HG03342 (cell line): ENCODE measurements at regions not wholly inside any gene's neighbourhood (a gene's known extent, or its start where the extent isn't known, plus 50 kb on each side); places are given as distances from the start of the nearest gene placed in this dataset.

ENCODE experiments used
- ATAC-seq: cut with Tn5 transposase; IDR thresholded peaks from one replicate; pipeline ENCODE4 v1.9.1; 2021; ENCODE audit warnings: mild to moderate bottlenecking, moderate library complexity; ENCODE audit not compliant: unreplicated experiment

DNA sequence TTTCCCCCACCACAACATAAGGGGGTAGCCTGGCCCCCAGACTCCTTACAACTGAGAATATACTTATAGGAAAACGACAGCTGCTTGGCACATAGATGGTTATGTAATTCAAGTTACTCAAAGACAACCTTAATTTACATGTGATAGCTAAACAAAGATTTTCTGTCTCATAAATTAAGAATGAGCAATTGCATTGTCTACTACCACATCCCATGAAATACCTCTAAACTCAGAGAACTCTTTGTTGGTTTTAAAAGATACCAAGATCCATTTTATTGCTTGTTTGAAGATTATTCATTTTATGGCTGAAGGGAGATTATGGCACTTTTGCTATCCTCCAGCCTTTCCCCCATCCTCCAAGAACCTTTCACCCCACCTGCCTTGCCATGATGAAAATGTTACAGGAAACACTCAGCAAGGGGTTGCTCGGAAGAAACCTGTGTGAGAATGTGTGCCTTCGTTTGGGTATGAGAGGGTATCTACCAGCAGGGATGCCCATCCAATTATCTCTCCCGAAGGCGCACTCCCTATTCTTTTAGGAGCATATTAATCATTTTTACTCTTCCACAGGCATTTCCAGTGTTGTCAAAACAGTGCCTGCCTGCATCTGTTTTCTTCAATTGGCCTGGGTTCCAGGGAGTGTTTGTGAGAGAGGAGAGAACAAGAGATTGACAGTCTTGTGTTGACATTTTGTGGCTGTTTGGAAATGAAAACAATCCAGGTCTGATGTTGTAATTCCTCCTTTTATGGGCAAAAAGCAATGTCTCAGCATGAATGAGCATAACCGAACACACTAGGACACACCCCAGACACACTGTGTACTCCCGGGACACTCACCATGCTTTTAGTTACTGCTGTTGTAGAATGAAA, 208.0 kb upstream of the ANKRD55 start:
- no peak for ATAC-seq

DNA sequence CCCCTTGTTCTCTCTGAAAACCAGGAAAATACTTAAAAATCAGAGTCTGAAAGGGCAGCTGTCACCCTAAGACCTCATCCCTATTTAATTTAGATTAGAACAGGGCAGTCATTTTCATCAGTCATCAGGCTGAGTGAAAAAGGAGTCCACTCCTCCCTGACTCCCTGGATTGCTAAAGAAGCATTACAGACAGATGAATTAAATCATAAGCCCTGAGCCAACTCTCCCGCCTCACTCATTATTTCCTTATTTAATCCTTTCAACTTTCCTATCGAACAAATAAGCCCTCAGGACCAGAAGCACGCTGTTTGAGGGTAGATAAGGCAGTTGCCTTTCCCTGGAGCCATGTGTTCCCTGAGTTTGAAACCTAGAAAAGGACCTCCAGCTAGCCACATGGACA, 201.9 kb upstream of the ANKRD55 start:
- ATAC-seq, result no peak

DNA sequence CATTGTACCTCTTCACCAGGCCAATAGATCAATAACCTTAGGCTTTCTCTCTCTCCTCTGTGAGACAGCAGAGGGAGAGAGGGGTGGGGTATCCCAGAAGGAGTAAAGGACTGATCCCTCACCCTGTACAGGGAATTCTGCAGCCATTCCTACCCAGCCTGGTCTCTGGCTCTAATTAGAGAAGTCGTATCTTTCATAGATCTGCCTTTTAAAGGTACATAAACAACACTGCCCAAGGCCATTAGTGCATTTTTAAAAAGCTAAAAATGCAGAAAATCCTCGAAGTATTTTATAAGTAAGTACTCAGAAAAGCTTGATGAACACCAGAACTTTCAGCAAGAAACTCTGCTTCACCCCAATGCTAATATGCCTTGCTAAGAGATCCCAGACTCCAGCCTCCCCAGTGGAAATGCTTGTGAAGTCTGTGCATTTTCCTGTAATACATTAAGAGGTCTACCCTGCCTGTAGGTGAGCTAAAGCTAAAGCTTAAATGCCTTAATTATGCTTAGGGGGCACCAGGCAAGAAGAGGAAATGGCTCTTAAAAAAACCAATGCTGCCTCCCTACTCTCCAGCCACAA, 200.0 kb upstream of the ANKRD55 start:
- no peak for ATAC-seq

GRCh38 chr5:56432321-56432720, 199.2 kb upstream of the ANKRD55 start:
- no peak for ATAC-seq

DNA sequence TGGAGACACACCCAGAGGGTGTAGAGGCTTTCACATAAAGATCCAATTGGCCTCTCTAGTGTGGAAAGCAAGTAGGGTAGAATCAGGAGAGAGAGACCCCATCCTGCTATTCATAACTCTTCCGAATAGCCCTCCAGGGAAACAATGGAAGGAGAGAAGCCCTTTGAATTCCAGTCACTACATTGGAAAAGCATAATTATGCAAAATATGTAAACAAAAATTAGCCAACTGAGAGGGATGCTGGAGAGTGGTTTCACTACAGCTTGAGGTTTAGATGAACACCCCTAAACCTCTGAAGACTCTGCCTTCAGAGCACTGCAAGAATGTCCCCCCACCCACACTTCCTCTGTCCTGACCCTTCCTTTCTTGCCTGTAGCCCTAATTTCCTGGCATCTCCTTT, 197.3 kb upstream of the ANKRD55 start:
- ATAC-seq, result no peak

GRCh38 chr5:56429110-56429561, 196.0 kb upstream of the ANKRD55 start:
- ATAC-seq, result no peak

GRCh38 chr5:56426693-56427092, 193.6 kb upstream of the ANKRD55 start:
- no peak for ATAC-seq

GRCh38 chr5:56422076-56422762, 189.1 kb upstream of the ANKRD55 start:
- ATAC-seq, result no peak

GRCh38 chr5:56421246-56422075, 188.3 kb upstream of the ANKRD55 start:
- ATAC-seq, result no peak

DNA sequence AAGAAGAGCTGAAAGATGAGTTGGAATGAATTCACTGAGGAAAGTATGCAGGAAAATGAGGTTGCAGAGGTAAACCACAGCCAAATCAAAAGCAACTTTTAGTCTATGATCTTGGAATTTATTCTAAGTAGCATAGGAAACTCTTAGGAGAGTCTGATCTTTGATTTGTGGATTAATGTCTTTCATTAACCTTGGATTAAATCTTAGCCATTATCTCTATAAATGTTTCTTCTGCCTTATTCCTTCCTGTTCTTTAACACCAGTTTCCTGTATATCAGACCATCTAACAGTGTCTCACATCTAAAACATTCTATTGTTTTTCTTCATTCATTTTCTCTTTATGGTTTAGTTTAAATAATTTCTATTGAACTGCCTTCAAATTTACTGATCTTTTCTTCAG, 187.2 kb upstream of the ANKRD55 start:
- no peak for ATAC-seq

DNA sequence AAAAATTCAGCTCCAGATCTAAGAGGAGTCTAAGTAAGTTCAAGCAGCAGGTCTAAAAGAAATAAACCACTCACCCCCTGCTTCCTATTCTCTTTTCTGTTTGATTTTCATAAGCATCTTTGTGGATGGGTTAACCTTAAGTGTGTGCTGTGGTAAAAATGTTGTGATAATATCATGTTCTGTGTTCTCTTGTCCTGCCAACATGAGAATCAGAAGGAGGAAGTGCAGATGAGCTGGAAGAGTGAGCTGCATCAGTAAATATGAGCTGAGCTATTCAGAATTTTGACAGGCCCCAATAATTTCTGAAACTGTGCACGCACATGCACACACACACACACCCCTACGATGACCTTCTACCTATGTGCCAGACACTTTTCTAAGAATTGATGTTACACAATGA, 186.5 kb upstream of the ANKRD55 start:
- no peak for ATAC-seq

DNA sequence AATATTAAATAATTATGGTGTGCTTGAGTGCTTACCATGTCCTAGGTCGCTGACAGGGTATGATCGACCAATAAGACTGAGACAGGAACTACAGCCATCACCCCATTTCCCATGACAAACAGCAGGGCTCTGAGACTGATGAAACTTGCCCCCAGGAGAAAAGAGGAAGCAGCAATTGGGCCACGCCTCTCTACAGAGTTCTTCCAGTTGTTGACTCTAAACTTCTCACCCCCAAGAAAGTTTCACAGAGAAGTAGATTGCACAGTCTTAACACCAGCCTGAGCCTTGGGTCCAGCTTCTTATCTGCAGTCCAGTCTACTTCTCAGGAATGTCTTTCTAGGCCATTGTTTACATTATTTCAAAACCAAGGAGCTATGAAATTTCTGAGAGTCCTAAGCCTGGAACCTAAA, 182.2 kb upstream of the ANKRD55 start:
- peak; percentile 84 for ATAC-seq

DNA sequence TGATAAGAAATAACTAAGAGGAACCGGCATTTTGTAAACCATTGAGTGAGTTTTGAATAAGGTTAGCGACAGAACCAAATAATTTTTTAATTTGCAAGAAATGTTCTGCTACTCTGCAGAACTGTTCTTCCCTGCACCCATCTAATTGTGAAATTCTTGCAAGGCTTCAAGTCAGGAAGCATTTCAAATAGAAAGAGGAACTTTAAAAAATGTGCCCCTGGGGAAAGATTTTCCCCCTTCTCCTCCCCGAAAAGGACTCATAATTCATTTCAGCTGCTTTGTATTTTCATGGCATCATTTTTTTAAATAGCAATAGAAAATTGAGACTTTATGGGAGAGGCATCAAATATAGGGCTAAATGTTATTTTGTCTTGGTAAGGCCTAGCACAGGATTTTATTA, 180.9 kb upstream of the ANKRD55 start:
- ATAC-seq, result no peak

DNA sequence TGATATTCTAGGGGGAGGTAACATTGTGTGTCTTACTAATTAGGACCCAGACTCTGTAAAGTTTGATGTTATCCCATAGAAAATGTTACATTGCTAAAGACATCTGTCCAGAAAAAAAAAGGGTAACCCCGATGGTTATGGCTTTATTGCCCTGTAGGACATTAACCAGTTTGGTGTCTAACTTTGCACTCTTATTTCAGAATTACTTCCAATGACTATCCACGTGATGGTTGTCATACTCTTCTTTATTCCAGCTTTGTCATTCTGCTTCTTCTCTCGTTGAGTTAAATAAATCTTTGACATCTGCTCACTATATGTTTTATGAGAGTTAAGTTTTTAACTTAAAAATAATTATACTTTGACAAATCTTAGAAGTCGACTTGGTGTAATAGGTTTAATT, 180.4 kb upstream of the ANKRD55 start:
- no peak for ATAC-seq

DNA sequence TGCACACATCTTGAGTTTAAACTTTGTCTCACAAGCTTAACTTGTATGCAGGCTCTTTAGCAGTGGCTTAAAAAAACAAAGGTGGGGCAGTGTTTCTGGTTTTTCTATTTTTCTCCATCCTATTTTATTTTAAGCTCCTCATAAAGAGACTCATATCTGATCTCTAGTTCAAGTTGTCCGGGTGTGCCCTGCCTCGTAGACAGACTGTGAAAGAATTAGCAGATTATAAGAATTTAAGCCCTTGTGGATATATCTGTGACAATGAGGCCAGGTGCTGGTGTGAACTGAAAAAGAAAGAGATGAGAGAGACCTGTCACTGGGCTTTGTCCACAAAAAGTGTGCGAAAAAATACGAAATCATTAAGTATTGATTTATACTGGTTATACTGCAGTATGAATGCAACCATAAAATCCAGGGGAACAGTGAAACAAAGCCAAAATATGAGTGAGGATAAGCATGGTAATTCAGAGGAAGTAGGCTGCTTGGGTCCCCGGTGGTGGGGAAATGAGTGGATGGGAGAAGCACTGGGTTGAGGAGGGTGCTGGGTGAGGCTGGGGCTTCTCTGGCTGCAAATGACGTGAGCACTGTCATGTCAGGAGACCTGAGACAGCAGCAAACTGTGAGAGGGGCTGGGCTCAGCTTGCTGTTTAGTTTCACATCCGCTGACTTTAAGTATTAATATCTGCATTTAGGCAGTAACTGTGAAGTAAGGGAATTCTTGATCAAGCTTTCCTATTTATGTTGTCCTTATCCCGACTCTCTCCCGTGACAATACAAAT, 179.7 kb upstream of the ANKRD55 start:
- ATAC-seq, result peak; percentile 80

DNA sequence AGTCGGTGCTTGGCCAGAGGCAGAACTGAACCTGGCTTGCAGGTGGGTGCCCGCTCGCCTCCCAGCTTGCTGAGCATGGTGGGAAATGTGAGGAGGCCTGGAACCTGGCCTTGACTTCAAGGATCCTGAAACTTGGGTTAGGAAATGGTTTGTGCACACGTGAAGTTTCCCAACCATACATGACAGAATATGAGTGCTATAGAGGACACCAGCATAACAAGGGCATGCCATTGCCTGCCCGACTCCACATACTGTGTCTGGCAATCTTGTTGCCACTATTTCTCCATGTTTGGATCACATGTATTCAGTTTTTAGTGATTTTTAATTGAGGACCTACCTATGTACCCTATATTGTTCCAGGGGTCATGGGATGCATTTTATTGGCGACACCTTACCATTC, 177.6 kb upstream of the ANKRD55 start:
- no peak for ATAC-seq

- no peak for ATAC-seq
Observed at GRCh38 chr5:56409331-56410190, 176.4 kb upstream of the ANKRD55 start.

DNA sequence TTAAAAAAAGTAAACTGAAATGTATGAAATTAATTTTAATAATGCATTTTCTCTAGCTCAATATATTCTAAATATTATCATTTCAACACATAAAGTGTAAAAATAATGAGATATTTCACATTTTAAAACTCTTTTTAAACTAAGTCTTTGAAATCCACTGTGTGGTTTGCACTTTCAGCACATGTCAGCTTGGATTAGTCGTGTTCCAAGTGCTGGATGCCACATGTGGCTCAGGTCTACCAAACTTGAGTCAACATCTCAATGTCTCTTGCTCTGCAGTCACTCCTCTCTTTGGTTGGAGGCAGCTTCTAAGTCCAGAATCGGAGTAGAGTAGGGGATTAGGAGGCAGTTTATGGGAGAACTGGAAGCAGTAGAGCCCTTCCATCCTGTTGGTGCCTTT, 173.7 kb upstream of the ANKRD55 start:
- ATAC-seq, result no peak

- ATAC-seq, result no peak
Observed at GRCh38 chr5:56406221-56406620, 173.1 kb upstream of the ANKRD55 start.
